ENCODE measurements at regions not wholly inside any gene's neighbourhood (a gene's known extent, or its start where the extent isn't known, plus 50 kb on each side); places are given as distances from the start of the nearest gene placed in this dataset.

DNA sequence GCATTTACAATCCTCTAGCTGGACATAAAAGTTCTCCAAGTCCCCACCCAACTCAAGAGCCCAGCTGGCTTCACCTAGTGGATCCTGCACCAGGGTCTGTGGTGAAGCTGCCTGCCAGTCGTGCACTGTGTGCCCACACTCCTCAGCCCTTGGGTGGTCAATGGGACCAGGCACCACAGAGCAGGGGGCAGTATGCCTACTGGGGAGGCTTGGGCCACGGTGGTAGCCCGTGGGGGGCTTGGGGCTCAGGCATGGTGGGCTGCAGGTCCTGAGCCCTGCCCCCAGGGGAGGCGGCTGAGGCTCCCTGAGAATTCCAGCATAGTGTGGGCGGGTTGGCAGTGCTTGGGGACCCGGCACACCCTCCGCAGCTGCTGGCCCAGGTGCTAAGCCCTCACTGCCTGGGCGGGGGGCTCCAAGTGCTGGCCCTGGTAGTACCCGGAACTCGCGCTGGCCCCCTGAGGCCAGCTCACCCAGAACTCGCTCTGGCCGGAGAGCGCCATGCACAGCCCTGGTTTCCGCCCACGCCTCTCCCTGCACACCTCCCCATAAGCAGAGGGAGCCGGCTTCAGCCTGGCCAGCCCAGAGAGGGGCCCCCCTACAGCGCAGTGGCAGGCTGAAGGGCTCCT, 1473.4 kb downstream of the SUCLG1 start:
- no peak for TF ChIP-seq ZNF76 (tag by site-specific recombination; IDR thresholded peaks at IDR 0.05; ENCODE audit: borderline replicate concordance, low read depth)
- TF ChIP-seq ZBTB21 (tag by site-specific recombination; IDR thresholded peaks at IDR 0.05) = no peak

All from HEK293 (cell line).